GM12892 (cell line): ENCODE measurements at regions not wholly inside any gene's neighbourhood (a gene's known extent, or its start where the extent isn't known, plus 50 kb on each side); places are given as distances from the start of the nearest gene placed in this dataset.

Experiments
- POLR2A ChIP-seq: IDR thresholded peaks from 2 replicates; pipeline ENCODE4 v1.6.1; 2011; ENCODE audit warnings: low read depth, low read length, control low read depth
- POLR2AphosphoS5 ChIP-seq: IDR thresholded peaks from 2 replicates; pipeline ENCODE4 v1.6.1; 2011; ENCODE audit warnings: low read depth, low read length, control low read depth

GRCh38 chr5:39678534-39678933 lies 253.8 kb upstream of the DAB2 start:
- TF ChIP-seq POLR2A (no peak), POLR2AphosphoS5 (no peak)
